H1 (cell line): ENCODE measurements at regions not wholly inside any gene's neighbourhood (a gene's known extent, or its start where the extent isn't known, plus 50 kb on each side); places are given as distances from the start of the nearest gene placed in this dataset.

Experiments
- CTCF ChIA-PET: fragments of 300-600 bp; sonication (Branson Sonifier 250); formaldehyde crosslinking; loops from one replicate; lab custom pipeline; 2021; ENCODE audit not compliant: partially characterized antibody; lab: Charles Lee
- POLR2A ChIA-PET: fragments of 300-600 bp; sonication (Branson Sonifier 250); formaldehyde crosslinking; loops from one replicate; lab custom pipeline; 2021; ENCODE audit warnings: inconsistent platforms; ENCODE audit not compliant: partially characterized antibody; lab: Charles Lee
- DNase-seq, 2 experiments: peaks; one replicate each; pipeline versions ENCODE4 v3.0.0 to v3.0.0-alpha.2; 2010 to 2022; ENCODE audit warnings: low spot score in 2 of 2, low read depth in 1 of 2, mixed read lengths in 1 of 2
- FAIRE-seq: peaks from 2 replicates; lab custom pipeline; 2011; peaks lifted over from hg19 to GRCh38; lab: Jason Lieb, UNC
- H2AFZ ChIP-seq: 2 replicates; pipeline ENCODE4 v1.8.1; 2012; ENCODE audit warnings: low read length, inconsistent platforms
- H2AK5ac ChIP-seq: 2 replicates; pipeline ENCODE4 v1.6.1; 2013; ENCODE audit warnings: low read depth, low read length
- H2BK120ac ChIP-seq: replicated peaks from 2 replicates; pipeline ENCODE3; 2013; ENCODE audit warnings: low read depth, low read length, inconsistent platforms
- H2BK12ac ChIP-seq: 2 replicates; pipeline ENCODE4 v1.6.1; 2013; ENCODE audit warnings: low read depth, low read length
- H2BK15ac ChIP-seq: 2 replicates; pipeline ENCODE4 v1.6.1; 2013; ENCODE audit warnings: low read length
- H2BK20ac ChIP-seq: 2 replicates; pipeline ENCODE4 v1.6.1; 2013; ENCODE audit warnings: low read length
- H2BK5ac ChIP-seq: 2 replicates; pipeline ENCODE4 v1.6.1; 2013; ENCODE audit warnings: low read depth, low read length
- H3K14ac ChIP-seq: 2 replicates; pipeline ENCODE4 v1.6.1; 2013; ENCODE audit warnings: inconsistent platforms; ENCODE audit not compliant: insufficient read length
- H3K18ac ChIP-seq: 2 replicates; pipeline ENCODE4 v1.6.1; 2013; ENCODE audit warnings: low read length; ENCODE audit errors: extremely low read depth
- H3K23ac ChIP-seq: 2 replicates; pipeline ENCODE4 v1.6.1; 2013; ENCODE audit warnings: inconsistent platforms; ENCODE audit not compliant: insufficient read length
- H3K23me2 ChIP-seq: 2 replicates; pipeline ENCODE4 v1.6.1; 2013; ENCODE audit warnings: low read depth, low read length
- H3K27ac ChIP-seq: 2 replicates; pipeline ENCODE4 v1.6.1; 2011; ENCODE audit warnings: low read depth, low read length, inconsistent platforms
- H3K27me3 ChIP-seq, 4 experiments: replicated peaks in 1 of 4; 1 replicate in 1 of 4; 2 replicates in 3 of 4; pipeline versions ENCODE4 v1.6.1 to v1.8.1; 2011 to 2013; ENCODE audit warnings: low read length in 3 of 4, mild to moderate bottlenecking in 3 of 4, inconsistent platforms in 2 of 4, mixed read lengths in 2 of 4, moderate library complexity in 1 of 4; ENCODE audit not compliant: control insufficient read depth in 3 of 4, insufficient read depth in 3 of 4; ENCODE audit errors: extremely low read depth in 1 of 4
- H3K36me3 ChIP-seq, 4 experiments: 2 replicates each; pipeline versions ENCODE4 v1.6.1 to v1.8.1; 2011 to 2013; ENCODE audit warnings: mild to moderate bottlenecking in 4 of 4, low read length in 3 of 4, moderate library complexity in 2 of 4, control low read depth in 1 of 4, inconsistent platforms in 1 of 4; ENCODE audit not compliant: insufficient read depth in 4 of 4, control insufficient read depth in 2 of 4
- H3K4ac ChIP-seq: replicated peaks from 2 replicates; pipeline ENCODE3; 2013; ENCODE audit warnings: low read length, low read depth, mixed read lengths, inconsistent platforms; ENCODE audit not compliant: insufficient read length
- H3K4me1 ChIP-seq, 4 experiments: replicated peaks in 1 of 4; 1 replicate in 1 of 4; 2 replicates in 3 of 4; pipeline versions ENCODE4 v1.6.1 to v1.8.1; 2011 to 2013; ENCODE audit warnings: low read length in 3 of 4, inconsistent platforms in 2 of 4, mixed read lengths in 1 of 4; ENCODE audit not compliant: insufficient read depth in 4 of 4, control insufficient read depth in 3 of 4
- H3K4me2 ChIP-seq, 2 experiments: 2 replicates each; pipeline versions ENCODE4 v1.6.1 to v1.8.1; 2011 to 2013; ENCODE audit warnings: low read depth in 2 of 2, low read length in 2 of 2, control low read depth in 1 of 2, inconsistent platforms in 1 of 2, mild to moderate bottlenecking in 1 of 2; ENCODE audit not compliant: insufficient read depth in 1 of 2
- H3K4me3 ChIP-seq, 4 experiments: fragments of 200-600, 300-600 bp in 1 of 4; sonication (generic), shearing (Covaris generic), sonication (Bioruptor Twin) in 1 of 4; 2 replicates each; pipeline versions ENCODE4 v1.5.1 to v1.8.1; 2011 to 2016; ENCODE audit warnings: low read length in 4 of 4, low read depth in 3 of 4, control low read depth in 2 of 4, inconsistent platforms in 2 of 4, mild to moderate bottlenecking in 2 of 4, mixed read lengths in 1 of 4, moderate library complexity in 1 of 4; ENCODE audit not compliant: insufficient read depth in 2 of 4; ENCODE audit errors: extremely low read depth in 1 of 4
- H3K56ac ChIP-seq: replicated peaks from 2 replicates; pipeline ENCODE3; 2013; ENCODE audit warnings: low read depth, mild to moderate bottlenecking, mixed read lengths, low read length, inconsistent platforms; ENCODE audit not compliant: insufficient read length
- H3K79me1 ChIP-seq: 2 replicates; pipeline ENCODE4 v1.6.1; 2013; ENCODE audit warnings: low read depth, low read length, control low read depth
- H3K79me2 ChIP-seq, 2 experiments: 2 replicates each; pipeline versions ENCODE4 v1.6.1 to v1.8.1; 2012 to 2013; ENCODE audit warnings: low read length in 2 of 2, mild to moderate bottlenecking in 2 of 2, inconsistent platforms in 1 of 2; ENCODE audit not compliant: insufficient read depth in 2 of 2, control insufficient read depth in 1 of 2
- H3K9ac ChIP-seq, 4 experiments: replicated peaks in 1 of 4; 1 replicate in 1 of 4; 2 replicates in 3 of 4; pipeline versions ENCODE4 v1.6.1 to v1.8.1; 2011 to 2013; ENCODE audit warnings: low read depth in 3 of 4, low read length in 3 of 4, control low read depth in 2 of 4, mild to moderate bottlenecking in 2 of 4, moderate library complexity in 2 of 4, inconsistent platforms in 1 of 4; ENCODE audit errors: extremely low read depth in 1 of 4
- H3K9me3 ChIP-seq, 2 experiments: 2 replicates each; pipeline versions ENCODE4 v1.6.1 to v1.8.1; 2012 to 2013; ENCODE audit warnings: mild to moderate bottlenecking in 2 of 2, moderate library complexity in 2 of 2, control low read depth in 1 of 2, inconsistent platforms in 1 of 2, low read depth in 1 of 2, low read length in 1 of 2, mixed read lengths in 1 of 2; ENCODE audit not compliant: insufficient read depth in 2 of 2
- H4K20me1 ChIP-seq, 2 experiments: replicated peaks in 1 of 2; 2 replicates each; pipeline versions ENCODE3 to v1.8.1; 2011 to 2013; ENCODE audit warnings: inconsistent platforms in 2 of 2, low read length in 2 of 2, mild to moderate bottlenecking in 1 of 2; ENCODE audit not compliant: insufficient read depth in 2 of 2, control insufficient read depth in 1 of 2
- H4K5ac ChIP-seq: 2 replicates; pipeline ENCODE4 v1.6.1; 2013; ENCODE audit warnings: low read length, low read depth, mixed read lengths, inconsistent platforms; ENCODE audit not compliant: insufficient read length
- H4K8ac ChIP-seq: 2 replicates; pipeline ENCODE4 v1.8.0; 2013; ENCODE audit warnings: mild to moderate bottlenecking, moderate library complexity, low read length, inconsistent platforms; ENCODE audit not compliant: insufficient read depth; ENCODE audit errors: extremely low read depth
- H4K91ac ChIP-seq: replicated peaks from 2 replicates; pipeline ENCODE3; 2013; ENCODE audit warnings: low read length, mixed read lengths, inconsistent platforms; ENCODE audit not compliant: insufficient read length
- CBX8 ChIP-seq: fragments of 300-800, 300-1000 bp; sonication (generic); IDR thresholded peaks from 2 replicates; pipeline ENCODE4 v1.7.1; 2016; ENCODE audit warnings: low read depth, low read length, borderline replicate concordance
- CHD2 ChIP-seq: IDR thresholded peaks from 2 replicates; pipeline ENCODE4 v1.6.1; 2012; ENCODE audit warnings: low read length, improper control_type of control experiment
- KDM1A ChIP-seq: fragments of 200-600, 300-600 bp; sonication (generic); IDR thresholded peaks from 2 replicates; pipeline ENCODE4 v1.7.1; 2016; ENCODE audit warnings: mild to moderate bottlenecking, low read length, borderline replicate concordance
- KDM5A ChIP-seq: fragments of 200-600 bp; IDR thresholded peaks from 2 replicates; pipeline ENCODE4 v1.7.1; 2012; ENCODE audit warnings: mild to moderate bottlenecking, low read length, inconsistent platforms, mixed read lengths
- POU5F1 ChIP-seq: IDR thresholded peaks from 2 replicates; pipeline ENCODE4 v1.6.1; 2011; ENCODE audit warnings: low read depth, mild to moderate bottlenecking, low read length, moderate library complexity
- RBBP5 ChIP-seq: IDR thresholded peaks from 2 replicates; pipeline ENCODE4 v1.7.1; 2012; ENCODE audit warnings: low read depth, mild to moderate bottlenecking, inconsistent platforms, low read length, moderate library complexity, borderline replicate concordance
- SIX5 ChIP-seq: IDR thresholded peaks from 2 replicates; pipeline ENCODE4 v1.6.1; 2011; ENCODE audit warnings: mild to moderate bottlenecking, low read depth, low read length
- SRF ChIP-seq: IDR thresholded peaks from 2 replicates; pipeline ENCODE4 v1.6.1; 2011; ENCODE audit warnings: mild to moderate bottlenecking, low read depth, low read length, moderate library complexity
- TEAD4 ChIP-seq: IDR thresholded peaks from 2 replicates; pipeline ENCODE4 v1.6.1; 2012; ENCODE audit warnings: low read depth, low read length, inconsistent platforms, mixed read lengths
- ZNF274 ChIP-seq: IDR thresholded peaks from 2 replicates; pipeline ENCODE4 v1.7.0; 2012; ENCODE audit warnings: low read length, borderline replicate concordance; ENCODE audit errors: extremely low read depth
- WGBS, 2 experiments: shearing (Covaris generic) in 1 of 2; methylation state at CpG; one replicate each; pipeline versions ENCODE4 v1.1.6 to v1.1.7; 2013 to 2015; ENCODE audit warnings: low lambda C conversion rate in 2 of 2, mixed read lengths in 2 of 2, inconsistent platforms in 1 of 2, low coverage in 1 of 2, missing lambda C conversion rate in 1 of 2; ENCODE audit not compliant: insufficient replicate concordance in 2 of 2, insufficient coverage in 1 of 2, insufficient read length in 1 of 2; ENCODE audit errors: extremely low coverage in 1 of 2, missing lambda C conversion rate in 1 of 2; 5-methylcytosine and 5-hydroxymethylcytosine counted together
- TF ChIP-seq, protein P1 (sequence below): IDR thresholded peaks from 2 replicates; pipeline ENCODE4 v1.6.1; 2012; ENCODE audit warnings: inconsistent platforms
- TF ChIP-seq, protein P2 (sequence below), 3 experiments: IDR thresholded peaks; 1 replicate in 2 of 3; 2 replicates in 1 of 3; pipeline versions ENCODE4 v1.5.1 to v1.6.1; 2011; ENCODE audit warnings: low read length in 3 of 3, mild to moderate bottlenecking in 3 of 3, inconsistent platforms in 2 of 3, low read depth in 1 of 3, moderate library complexity in 1 of 3; ENCODE audit not compliant: insufficient read depth in 1 of 3; ENCODE audit errors: control extremely low read depth in 1 of 3

DNA sequence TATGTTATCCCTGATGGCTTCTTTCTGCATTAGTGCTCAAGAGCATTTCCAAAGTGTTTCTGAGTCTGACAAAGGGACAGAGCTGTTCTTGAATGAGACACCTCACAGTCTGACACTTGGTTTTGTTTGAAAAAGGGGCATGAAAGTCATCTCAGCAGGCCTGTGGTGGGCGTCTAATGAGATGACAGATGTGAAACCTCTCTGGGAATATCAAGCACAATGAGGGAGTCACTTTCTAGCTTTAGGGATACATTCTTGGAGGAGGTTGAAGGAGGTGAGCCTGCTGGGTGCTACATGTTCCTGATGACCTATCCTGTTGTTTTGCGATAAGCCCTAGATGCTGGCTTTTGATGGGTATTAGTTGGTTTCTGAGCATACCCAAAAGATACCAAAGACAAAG is 290.5 kb downstream of the NUAK1 start:
- Histone ChIP-seq H4K20me1 (no peaks in the 10 kb centered on the region), H3K14ac (no peak overlapping the region), H3K36me3 (no peaks in the 10 kb centered on the region), H4K5ac (no peak overlapping the region), H3K79me2 (no peaks in the 10 kb centered on the region), H4K8ac (no peak overlapping the region), H2AFZ (no peak overlapping the region), H3K4me3 (no peak overlapping the region), H2BK15ac (no peak overlapping the region), H3K9me3 (0 out of 4 replicates have a peak, but pooled peaks cover 0 to 7% of the 10 kb centered on the region in 2 experiments), H3K4me1 (no peaks in the 10 kb centered on the region), H4K91ac (no peak overlapping the region), H3K23ac (no peak overlapping the region), H3K4ac (no peak overlapping the region), H3K27ac (no peak overlapping the region), H3K4me2 (no peak overlapping the region), H2BK120ac (no peak overlapping the region), H3K27me3 (no peaks in the 10 kb centered on the region), H3K18ac (no peak overlapping the region), H3K56ac (no peak overlapping the region), H3K79me1 (no peaks in the 10 kb centered on the region), H2BK5ac (no peak overlapping the region), H2AK5ac (no peak overlapping the region), H3K23me2 (no peaks in the 10 kb centered on the region), H2BK20ac (no peak overlapping the region), H3K9ac (no peak overlapping the region), H2BK12ac (no peak overlapping the region)
- CTCF ChIA-PET: interaction anchor here (1.6 kb wide), 1 partner anchor 17 kb away, joined by 3 read pairs; no protein-coding TSS in a partner anchor
- WGBS, 2 experiments: 90% methylated on average over 2 of the region's 2 CpGs; no CpG with 5 or more reads in 1 of the 2 experiments
- DNase-seq (no peak), FAIRE-seq (no peak)
- POLR2A ChIA-PET: no interaction called here
- TF ChIP-seq SIX5: no peak
- TF ChIP-seq, protein P1, sequence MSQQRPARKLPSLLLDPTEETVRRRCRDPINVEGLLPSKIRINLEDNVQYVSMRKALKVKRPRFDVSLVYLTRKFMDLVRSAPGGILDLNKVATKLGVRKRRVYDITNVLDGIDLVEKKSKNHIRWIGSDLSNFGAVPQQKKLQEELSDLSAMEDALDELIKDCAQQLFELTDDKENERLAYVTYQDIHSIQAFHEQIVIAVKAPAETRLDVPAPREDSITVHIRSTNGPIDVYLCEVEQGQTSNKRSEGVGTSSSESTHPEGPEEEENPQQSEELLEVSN: no peak
- no peak for TF ChIP-seq POU5F1
- no peak for TF ChIP-seq CBX8
- TF ChIP-seq RBBP5: no peak
- TF ChIP-seq KDM1A: no peak
- TF ChIP-seq SRF: no peak
- TF ChIP-seq ZNF274: no peak
- no peak for TF ChIP-seq KDM5A
- no peak for TF ChIP-seq TEAD4
- TF ChIP-seq, protein P2, sequence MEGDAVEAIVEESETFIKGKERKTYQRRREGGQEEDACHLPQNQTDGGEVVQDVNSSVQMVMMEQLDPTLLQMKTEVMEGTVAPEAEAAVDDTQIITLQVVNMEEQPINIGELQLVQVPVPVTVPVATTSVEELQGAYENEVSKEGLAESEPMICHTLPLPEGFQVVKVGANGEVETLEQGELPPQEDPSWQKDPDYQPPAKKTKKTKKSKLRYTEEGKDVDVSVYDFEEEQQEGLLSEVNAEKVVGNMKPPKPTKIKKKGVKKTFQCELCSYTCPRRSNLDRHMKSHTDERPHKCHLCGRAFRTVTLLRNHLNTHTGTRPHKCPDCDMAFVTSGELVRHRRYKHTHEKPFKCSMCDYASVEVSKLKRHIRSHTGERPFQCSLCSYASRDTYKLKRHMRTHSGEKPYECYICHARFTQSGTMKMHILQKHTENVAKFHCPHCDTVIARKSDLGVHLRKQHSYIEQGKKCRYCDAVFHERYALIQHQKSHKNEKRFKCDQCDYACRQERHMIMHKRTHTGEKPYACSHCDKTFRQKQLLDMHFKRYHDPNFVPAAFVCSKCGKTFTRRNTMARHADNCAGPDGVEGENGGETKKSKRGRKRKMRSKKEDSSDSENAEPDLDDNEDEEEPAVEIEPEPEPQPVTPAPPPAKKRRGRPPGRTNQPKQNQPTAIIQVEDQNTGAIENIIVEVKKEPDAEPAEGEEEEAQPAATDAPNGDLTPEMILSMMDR (IDR thresholded peaks at IDR 0.05; ENCODE audit: control extremely low read depth in 1 of 3, insufficient read depth in 1 of 3, low read depth in 1 of 3, low read length in 3 of 3): no peak
- TF ChIP-seq CHD2: no peak
